CD14-positive monocyte (primary cell): ENCODE measurements at regions not wholly inside any gene's neighbourhood (a gene's known extent, or its start where the extent isn't known, plus 50 kb on each side); places are given as distances from the start of the nearest gene placed in this dataset.

ENCODE experiments used
- DNase-seq, 3 donors: peaks; one replicate each; pipeline ENCODE4 v3.0.0-alpha.2; 2011 to 2022
- H2AFZ ChIP-seq: 2 replicates; pipeline ENCODE4 v1.6.0; 2012; ENCODE audit warnings: mild to moderate bottlenecking, low read depth, low read length, inconsistent platforms; ENCODE audit not compliant: insufficient read depth, poor library complexity, severe bottlenecking
- H3K27ac ChIP-seq, 2 donors: 1 replicate in 1 of 2; 2 replicates in 1 of 2; pipeline ENCODE4 v1.5.1; 2012 to 2013; ENCODE audit warnings: low read length in 2 of 2, control low read depth in 1 of 2, inconsistent platforms in 1 of 2, low read depth in 1 of 2, mild to moderate bottlenecking in 1 of 2
- H3K27me3 ChIP-seq, 2 donors: one replicate each; pipeline versions ENCODE4 v1.6.0 to v1.6.1; 2011 to 2013; ENCODE audit warnings: low read length in 2 of 2; ENCODE audit not compliant: control insufficient read depth in 2 of 2, insufficient read depth in 2 of 2
- H3K36me3 ChIP-seq, 2 donors: replicated peaks in 1 of 2; 1 replicate in 1 of 2; 2 replicates in 1 of 2; pipeline versions ENCODE4 v1.5.1 to v1.6.1; 2012 to 2013; ENCODE audit warnings: low read length in 2 of 2, control low read depth in 1 of 2, inconsistent platforms in 1 of 2, mild to moderate bottlenecking in 1 of 2; ENCODE audit not compliant: insufficient read depth in 2 of 2, control insufficient read depth in 1 of 2
- H3K4me1 ChIP-seq, 2 donors: 1 replicate in 1 of 2; 2 replicates in 1 of 2; pipeline versions ENCODE4 v1.5.1 to v1.6.1; 2012 to 2013; ENCODE audit warnings: low read length in 2 of 2, control low read depth in 1 of 2, inconsistent platforms in 1 of 2, mild to moderate bottlenecking in 1 of 2, moderate library complexity in 1 of 2; ENCODE audit not compliant: insufficient read depth in 2 of 2, control insufficient read depth in 1 of 2
- H3K4me2 ChIP-seq: replicated peaks from 2 replicates; pipeline ENCODE3; 2012; ENCODE audit warnings: low read length, moderate library complexity, mild to moderate bottlenecking; ENCODE audit not compliant: poor library complexity, severe bottlenecking; ENCODE audit errors: extremely low read depth
- H3K4me3 ChIP-seq, 3 experiments: fragments of 200-600 bp in 1 of 3; sonication (generic) in 1 of 3; replicated peaks in 1 of 3; 1 replicate in 2 of 3; 2 replicates in 1 of 3; pipeline ENCODE4 v1.5.1; 2011 to 2013; ENCODE audit warnings: low read length in 3 of 3, mild to moderate bottlenecking in 3 of 3, control low read depth in 2 of 3, low read depth in 2 of 3, inconsistent platforms in 1 of 3, moderate library complexity in 1 of 3
- H3K79me2 ChIP-seq: 2 replicates; pipeline ENCODE4 v1.6.0; 2012; ENCODE audit warnings: mild to moderate bottlenecking, control low read depth, inconsistent platforms, low read length, moderate library complexity; ENCODE audit not compliant: insufficient read depth
- H3K9ac ChIP-seq: 2 replicates; pipeline ENCODE4 v1.6.0; 2017; ENCODE audit warnings: low read length, mild to moderate bottlenecking; ENCODE audit not compliant: insufficient read depth, poor library complexity, severe bottlenecking
- H3K9me3 ChIP-seq, 2 donors: replicated peaks in 1 of 2; 1 replicate in 1 of 2; 2 replicates in 1 of 2; pipeline versions ENCODE4 v1.5.1 to v1.6.1; 2012 to 2013; ENCODE audit warnings: low read length in 2 of 2, control low read depth in 1 of 2; ENCODE audit not compliant: control insufficient read depth in 1 of 2, insufficient read depth in 1 of 2
- H4K20me1 ChIP-seq: 2 replicates; pipeline ENCODE4 v1.6.0; 2012; ENCODE audit warnings: mild to moderate bottlenecking, low read length, control low read depth, moderate library complexity; ENCODE audit not compliant: insufficient read depth
- H3K27ac Mint-ChIP-seq, 7 donors: one replicate each; pipeline ENCODE4 v1.8.0; 2020; ENCODE audit warnings: mild to moderate bottlenecking in 7 of 7, mixed read lengths in 7 of 7, moderate library complexity in 6 of 7, inconsistent platforms in 2 of 7
- H3K27me3 Mint-ChIP-seq, 3 donors: one replicate each; pipeline ENCODE4 v1.8.0; 2021 to 2022; ENCODE audit warnings: low read depth in 3 of 3, mild to moderate bottlenecking in 3 of 3, mixed read lengths in 3 of 3, moderate library complexity in 3 of 3, inconsistent platforms in 1 of 3
- H3K36me3 Mint-ChIP-seq, 2 donors: one replicate each; pipeline ENCODE4 v1.8.0; 2020; ENCODE audit warnings: mixed read lengths in 2 of 2, inconsistent platforms in 1 of 2, mild to moderate bottlenecking in 1 of 2
- H3K4me1 Mint-ChIP-seq: one replicate; pipeline ENCODE4 v1.8.0; 2020; ENCODE audit warnings: mild to moderate bottlenecking, mixed read lengths
- H3K4me3 Mint-ChIP-seq, 2 donors: one replicate each; pipeline ENCODE4 v1.8.0; 2020; ENCODE audit warnings: mild to moderate bottlenecking in 2 of 2, mixed read lengths in 2 of 2, moderate library complexity in 1 of 2
- H3K9me3 Mint-ChIP-seq, 7 donors: one replicate each; pipeline ENCODE4 v1.8.0; 2020 to 2022; ENCODE audit warnings: mixed read lengths in 7 of 7, mild to moderate bottlenecking in 6 of 7, moderate library complexity in 6 of 7, inconsistent platforms in 2 of 7
- CTCF ChIP-seq: fragments of 200-600 bp; IDR thresholded peaks from one replicate; pipeline ENCODE4 v1.8.0; 2022; ENCODE audit warnings: antibody characterized with exemption, mild to moderate bottlenecking
- WGBS: methylation state at CpG from one replicate; pipeline ENCODE4 v1.1.5; 2013; ENCODE audit warnings: missing lambda C conversion rate; ENCODE audit not compliant: insufficient coverage; 5-methylcytosine and 5-hydroxymethylcytosine counted together
- intact Hi-C, 2 donors: fragments of 100-400 bp; cut with micrococcal nuclease; formaldehyde crosslinking; loops; one replicate each; pipeline versions ENCODE4 v1.15.0 to v1.15.1; 2023

- Histone ChIP-seq H3K4me1 (no peaks in the 10 kb centered on the region), H3K4me3 (no peak overlapping the region), H2AFZ (no peak overlapping the region), H3K27me3 (no peaks in the 10 kb centered on the region), H4K20me1 (no peaks in the 10 kb centered on the region), H3K27ac (no peak overlapping the region), H3K36me3 (no peaks in the 10 kb centered on the region), H3K9ac (no peak overlapping the region), H3K9me3 (no peaks in the 10 kb centered on the region), H3K4me2 (no peak overlapping the region), H3K79me2 (no peaks in the 10 kb centered on the region)
- no peak overlapping the region for H3K27ac Mint-ChIP-seq
- no peak for TF ChIP-seq CTCF
- H3K4me3 Mint-ChIP-seq, result no peak overlapping the region
- WGBS, result 0% methylated on average over 1 of the region's 2 CpGs
- peaks cover 0 to 2% (median 0%) of the 10 kb centered on the region in 3 donors for H3K27me3 Mint-ChIP-seq
- DNase-seq, result no peak
- intact Hi-C loops, result no loop called here
- no peaks in the 10 kb centered on the region for H3K36me3 Mint-ChIP-seq
- H3K4me1 Mint-ChIP-seq, result no peaks in the 10 kb centered on the region
- H3K9me3 Mint-ChIP-seq, result peaks cover 0 to 9% (median 0%) of the 10 kb centered on the region in 7 donors
Observed at GRCh38 chr2:22600156-22600555, 784.8 kb upstream of the KLHL29 start.

GRCh38 chr2:22600999-22601398 is 784.0 kb upstream of the KLHL29 start:
- H3K4me3 ChIP-seq, result no peak overlapping the region
- no peaks in the 10 kb centered on the region for H3K27me3 ChIP-seq
- intact Hi-C loops, result no loop called here
- no peak overlapping the region for H3K4me3 Mint-ChIP-seq
- H3K4me1 Mint-ChIP-seq, result no peaks in the 10 kb centered on the region
- H3K79me2 ChIP-seq, result no peaks in the 10 kb centered on the region
- peaks cover 0 to 9% (median 0%) of the 10 kb centered on the region in 7 donors for H3K9me3 Mint-ChIP-seq
- peaks cover 0 to 2% (median 0%) of the 10 kb centered on the region in 3 donors for H3K27me3 Mint-ChIP-seq
- H3K36me3 ChIP-seq, result no peaks in the 10 kb centered on the region
- no peak overlapping the region for H3K9ac ChIP-seq
- no peak overlapping the region for H2AFZ ChIP-seq
- H3K27ac Mint-ChIP-seq, result no peak overlapping the region
- no CpG with 5 or more reads among the region's 1 CpG for WGBS
- H3K4me2 ChIP-seq, result no peak overlapping the region
- TF ChIP-seq CTCF, result no peak
- H4K20me1 ChIP-seq, result no peaks in the 10 kb centered on the region
- H3K9me3 ChIP-seq, result no peaks in the 10 kb centered on the region
- H3K36me3 Mint-ChIP-seq, result no peaks in the 10 kb centered on the region
- H3K4me1 ChIP-seq, result no peaks in the 10 kb centered on the region
- no peak for DNase-seq
- H3K27ac ChIP-seq, result no peak overlapping the region
